ENCODE measurements at regions not wholly inside any gene's neighbourhood (a gene's known extent, or its start where the extent isn't known, plus 50 kb on each side); places are given as distances from the start of the nearest gene placed in this dataset.

DNA sequence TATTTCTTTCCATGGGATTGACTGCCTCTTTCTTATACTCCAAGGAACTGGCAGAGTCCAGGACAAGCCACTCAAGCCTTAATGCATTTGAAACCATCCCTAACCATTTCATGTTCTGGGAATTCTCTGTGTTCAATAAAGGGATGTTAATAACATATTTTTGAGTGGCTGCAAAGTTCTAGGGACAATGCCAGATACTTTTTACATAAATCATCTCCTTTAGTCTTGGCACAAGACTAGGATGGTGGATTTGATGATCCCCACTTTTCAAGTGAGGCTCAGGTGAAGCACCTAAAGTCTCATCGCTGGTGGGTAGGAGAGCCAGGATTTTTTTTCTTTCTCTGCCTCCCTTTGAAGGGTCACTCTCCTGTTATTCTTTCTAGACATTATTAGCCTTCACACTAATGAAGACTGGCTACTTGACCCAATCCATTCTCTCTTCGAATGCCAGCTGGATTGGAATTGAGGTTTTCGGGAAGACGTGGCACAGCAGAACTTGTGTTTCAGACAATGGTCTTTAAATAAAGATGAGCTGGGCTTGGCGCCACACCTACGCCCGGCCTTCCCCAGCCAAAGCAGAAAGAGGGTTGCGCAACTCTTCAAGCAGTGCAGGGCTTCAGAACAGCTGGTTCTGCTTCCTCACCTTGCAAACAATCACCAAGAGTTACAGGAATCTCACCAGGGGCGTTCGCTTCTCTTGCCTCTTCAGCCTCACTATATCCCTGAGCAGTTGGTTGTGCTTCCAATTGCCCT lies 73.8 kb upstream of the BMPER start:
- no peak for DNase-seq (ENCODE audit: extremely low spot score)
- CTCF ChIA-PET, result no interaction called here
- no peak for TF ChIP-seq ELF4 (IDR thresholded peaks at IDR 0.05)
- TF ChIP-seq, protein P1, sequence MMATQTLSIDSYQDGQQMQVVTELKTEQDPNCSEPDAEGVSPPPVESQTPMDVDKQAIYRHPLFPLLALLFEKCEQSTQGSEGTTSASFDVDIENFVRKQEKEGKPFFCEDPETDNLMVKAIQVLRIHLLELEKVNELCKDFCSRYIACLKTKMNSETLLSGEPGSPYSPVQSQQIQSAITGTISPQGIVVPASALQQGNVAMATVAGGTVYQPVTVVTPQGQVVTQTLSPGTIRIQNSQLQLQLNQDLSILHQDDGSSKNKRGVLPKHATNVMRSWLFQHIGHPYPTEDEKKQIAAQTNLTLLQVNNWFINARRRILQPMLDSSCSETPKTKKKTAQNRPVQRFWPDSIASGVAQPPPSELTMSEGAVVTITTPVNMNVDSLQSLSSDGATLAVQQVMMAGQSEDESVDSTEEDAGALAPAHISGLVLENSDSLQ (IDR thresholded peaks at IDR 0.05), result no peak
- no peak for TF ChIP-seq SP1 (IDR thresholded peaks at IDR 0.05)
- TF ChIP-seq HDGF (IDR thresholded peaks at IDR 0.05; ENCODE audit: borderline replicate concordance), result no peak
- no peak for TF ChIP-seq ZNF384 (IDR thresholded peaks at IDR 0.05)
- no peak for TF ChIP-seq FOXM1 (IDR thresholded peaks at IDR 0.05; ENCODE audit: borderline replicate concordance)
- TF ChIP-seq FOXK2 (IDR thresholded peaks at IDR 0.05), result no peak
- TF ChIP-seq CTBP1 (IDR thresholded peaks at IDR 0.05; ENCODE audit: borderline replicate concordance), result no peak
- no peak for TF ChIP-seq SUZ12 (IDR thresholded peaks at IDR 0.05)
- no peak for TF ChIP-seq BHLHE40 (IDR thresholded peaks at IDR 0.05; ENCODE audit: borderline replicate concordance)
- no peak for TF ChIP-seq LEF1 (IDR thresholded peaks at IDR 0.05; ENCODE audit: borderline replicate concordance)
- no peak for TF ChIP-seq TARDBP (IDR thresholded peaks at IDR 0.05)
- TF ChIP-seq FOXA1 (IDR thresholded peaks at IDR 0.05), result no peak
- no peak for TF ChIP-seq L3MBTL2 (conservative IDR thresholded peaks at IDR 0.05)
- no peak for TF ChIP-seq ARNT (IDR thresholded peaks at IDR 0.05)
- TF ChIP-seq NFRKB (IDR thresholded peaks at IDR 0.05), result no peak
- POLR2A ChIA-PET, result interaction anchor here (0.6 kb wide), 1 partner anchor 726 kb away, joined by 3 read pairs; no protein-coding TSS in a partner anchor

DNA sequence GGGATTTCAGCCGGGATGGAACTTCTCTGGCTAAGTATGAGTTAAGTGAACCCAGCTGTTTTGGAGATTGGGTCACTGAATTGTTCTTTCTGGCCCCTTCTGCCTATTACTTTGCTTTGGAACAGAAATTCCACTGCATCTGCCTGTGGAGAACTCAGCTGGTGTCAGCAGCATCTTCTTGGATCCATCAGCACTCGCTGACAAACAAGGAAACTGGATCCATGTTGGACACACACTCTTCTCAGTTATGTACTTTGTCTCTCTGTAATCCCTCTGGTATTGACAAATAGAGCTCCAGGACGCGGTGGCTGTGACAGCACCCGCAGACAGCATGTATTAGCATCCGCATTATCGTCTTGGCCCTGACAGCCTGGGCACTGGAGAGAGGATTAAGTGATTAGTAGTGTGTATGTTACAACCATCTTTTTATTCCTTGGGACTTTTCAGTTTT lies 73.0 kb upstream of the BMPER start:
- TF ChIP-seq FOXM1 (IDR thresholded peaks at IDR 0.05; ENCODE audit: borderline replicate concordance) (no peak), SUZ12 (IDR thresholded peaks at IDR 0.05) (no peak), ARNT (IDR thresholded peaks at IDR 0.05) (no peak), L3MBTL2 (conservative IDR thresholded peaks at IDR 0.05) (no peak), ELF4 (IDR thresholded peaks at IDR 0.05) (no peak), SP1 (IDR thresholded peaks at IDR 0.05) (no peak), BHLHE40 (IDR thresholded peaks at IDR 0.05; ENCODE audit: borderline replicate concordance) (no peak), LEF1 (IDR thresholded peaks at IDR 0.05; ENCODE audit: borderline replicate concordance) (no peak), ZNF384 (IDR thresholded peaks at IDR 0.05) (no peak), TARDBP (IDR thresholded peaks at IDR 0.05) (no peak), CTBP1 (IDR thresholded peaks at IDR 0.05; ENCODE audit: borderline replicate concordance) (no peak), FOXK2 (IDR thresholded peaks at IDR 0.05) (no peak), NFRKB (IDR thresholded peaks at IDR 0.05) (no peak), FOXA1 (IDR thresholded peaks at IDR 0.05) (no peak)
- TF ChIP-seq, protein P1 (IDR thresholded peaks at IDR 0.05), result no peak
- ChIA-PET POLR2A (interaction anchor here (0.6 kb wide), 1 partner anchor 725 kb away, joined by 3 read pairs; no protein-coding TSS in a partner anchor), CTCF (no interaction called here)
- no peak for DNase-seq (ENCODE audit: extremely low spot score)

DNA sequence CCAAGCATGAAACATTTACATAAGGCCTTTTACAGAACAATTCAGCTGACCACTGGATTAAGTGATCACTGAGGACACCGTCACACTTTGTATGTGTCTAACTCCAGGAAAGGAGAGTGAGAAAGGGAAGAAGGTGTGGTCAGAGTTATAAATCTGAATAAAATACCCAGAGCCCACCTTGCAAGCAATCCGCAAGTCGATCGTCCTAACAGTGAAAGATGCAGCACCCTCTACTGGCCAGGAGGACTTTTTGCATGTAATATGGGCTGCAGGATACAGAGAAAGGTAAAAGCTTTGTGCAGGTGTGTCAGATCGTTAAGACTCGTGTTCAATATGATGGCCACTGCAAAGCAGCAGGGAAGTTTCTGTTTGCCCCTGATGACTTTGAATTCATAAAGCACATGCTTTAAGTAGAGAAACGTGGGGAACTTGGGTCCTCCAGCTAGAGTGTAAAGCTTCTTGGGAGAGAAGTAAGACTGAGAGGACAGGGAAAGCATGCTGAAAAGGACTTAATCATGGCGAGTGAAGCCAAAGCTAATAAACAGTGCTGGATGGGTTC lies 68.5 kb upstream of the BMPER start:
- peak; percentile 20 for DNase-seq (ENCODE audit: extremely low spot score)
- TF ChIP-seq FOXM1 (IDR thresholded peaks at IDR 0.05; ENCODE audit: borderline replicate concordance) (peak; percentile 47; the same call in 1 of the 2 replicates), CTBP1 (IDR thresholded peaks at IDR 0.05; ENCODE audit: borderline replicate concordance) (no peak), BHLHE40 (IDR thresholded peaks at IDR 0.05; ENCODE audit: borderline replicate concordance) (no peak)
- POLR2A ChIA-PET, result no interaction called here
- CTCF ChIA-PET, result interaction anchor here (0.6 to 2.0 kb wide), 3 partner anchors 12 to 30 kb away, joined by 3 to 10 read pairs (median 5); no protein-coding TSS in a partner anchor

DNA sequence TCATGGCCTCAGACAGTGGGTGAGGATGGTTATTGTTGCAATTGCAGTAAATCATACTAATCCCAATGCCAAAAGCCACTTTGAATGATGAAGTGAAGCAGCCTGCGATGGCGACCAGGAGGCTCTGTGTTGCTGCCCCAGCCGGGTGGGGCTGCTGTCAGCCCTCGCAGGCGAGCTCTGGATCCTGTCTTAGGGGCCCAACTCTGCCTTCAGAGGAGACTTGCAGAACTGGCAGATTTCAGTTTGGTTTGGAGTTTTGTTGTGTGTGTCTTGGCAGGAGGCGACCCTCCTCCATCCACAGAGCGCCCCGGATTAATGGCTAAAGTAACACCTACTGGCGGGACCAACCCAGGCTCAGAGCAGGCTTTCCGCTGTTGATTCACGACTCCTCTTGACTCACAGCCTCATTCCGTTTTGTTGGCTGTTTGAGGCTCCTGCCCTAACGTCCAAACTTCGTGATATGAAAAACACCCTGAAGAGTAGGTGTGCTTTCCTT lies 67.9 kb upstream of the BMPER start:
- CTCF ChIA-PET, result interaction anchor here (0.6 to 2.0 kb wide), 3 partner anchors 13 to 30 kb away, joined by 3 to 10 read pairs (median 5); no protein-coding TSS in a partner anchor
- TF ChIP-seq ARNT (IDR thresholded peaks at IDR 0.05), result no peak
- no peak for TF ChIP-seq FOXA1 (IDR thresholded peaks at IDR 0.05)
- no peak for TF ChIP-seq TARDBP (IDR thresholded peaks at IDR 0.05)
- TF ChIP-seq ZNF384 (IDR thresholded peaks at IDR 0.05), result no peak
- TF ChIP-seq FOXK2 (IDR thresholded peaks at IDR 0.05), result no peak
- no peak for TF ChIP-seq SUZ12 (IDR thresholded peaks at IDR 0.05)
- no peak for TF ChIP-seq LEF1 (IDR thresholded peaks at IDR 0.05; ENCODE audit: borderline replicate concordance)
- DNase-seq (ENCODE audit: extremely low spot score), result no peak
- POLR2A ChIA-PET, result no interaction called here

DNA sequence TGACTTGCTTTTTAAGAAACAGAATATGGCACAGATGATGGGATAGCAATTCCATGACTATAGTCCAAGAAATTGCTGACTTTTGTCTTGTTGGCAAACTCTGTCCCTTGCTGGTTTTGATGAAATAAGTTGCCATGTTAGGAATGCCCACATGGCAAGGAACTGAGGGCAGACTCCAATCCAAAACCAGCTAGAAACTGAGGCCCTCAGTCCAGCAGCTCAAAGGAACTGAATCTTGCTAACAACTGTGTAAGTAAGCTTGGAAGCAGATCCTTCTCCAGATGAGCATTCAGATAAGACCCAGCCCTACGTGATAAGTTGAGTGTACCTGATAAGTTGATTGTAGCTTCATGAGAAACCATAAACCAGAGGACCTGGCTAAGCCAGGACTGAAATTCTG lies 64.3 kb upstream of the BMPER start:
- POLR2A ChIA-PET, result no interaction called here
- CTCF ChIA-PET, result interaction anchor here (1.5 kb wide), 1 partner anchor 92 kb away, joined by 3 read pairs; no protein-coding TSS in a partner anchor
- no peak for TF ChIP-seq SP1 (IDR thresholded peaks at IDR 0.05)
- TF ChIP-seq TARDBP (IDR thresholded peaks at IDR 0.05), result no peak
- TF ChIP-seq FOXA1 (IDR thresholded peaks at IDR 0.05), result no peak
- no peak for TF ChIP-seq ZNF384 (IDR thresholded peaks at IDR 0.05)
- no peak for TF ChIP-seq FOXM1 (IDR thresholded peaks at IDR 0.05; ENCODE audit: borderline replicate concordance)
- TF ChIP-seq ARNT (IDR thresholded peaks at IDR 0.05), result no peak
- no peak for TF ChIP-seq ELF4 (IDR thresholded peaks at IDR 0.05)
- TF ChIP-seq, protein P1 (IDR thresholded peaks at IDR 0.05), result no peak
- TF ChIP-seq L3MBTL2 (conservative IDR thresholded peaks at IDR 0.05), result no peak
- TF ChIP-seq HDGF (IDR thresholded peaks at IDR 0.05; ENCODE audit: borderline replicate concordance), result no peak
- TF ChIP-seq LEF1 (IDR thresholded peaks at IDR 0.05; ENCODE audit: borderline replicate concordance), result no peak
- no peak for TF ChIP-seq NFRKB (IDR thresholded peaks at IDR 0.05)
- TF ChIP-seq BHLHE40 (IDR thresholded peaks at IDR 0.05; ENCODE audit: borderline replicate concordance), result no peak
- TF ChIP-seq SUZ12 (IDR thresholded peaks at IDR 0.05), result no peak
- TF ChIP-seq CTBP1 (IDR thresholded peaks at IDR 0.05; ENCODE audit: borderline replicate concordance), result no peak
- no peak for TF ChIP-seq FOXK2 (IDR thresholded peaks at IDR 0.05)
- DNase-seq (ENCODE audit: extremely low spot score), result no peak
